HepG2 (cell line): ENCODE measurements at regions not wholly inside any gene's neighbourhood (a gene's known extent, or its start where the extent isn't known, plus 50 kb on each side); places are given as distances from the start of the nearest gene placed in this dataset.

ENCODE experiments used
- ATAC-seq: fragments of 200-7000 bp; cut with Tn5 transposase; 3 replicates; pipeline ENCODE4 v1.9.1; 2020; ENCODE audit warnings: mild to moderate bottlenecking, moderate library complexity
- BruUV-seq: library from RNA; stranded (reverse); fragments of 400-500 nt; replicated peaks from 2 replicates; lab custom pipeline; 2021; lab: Mats Ljungman, UMichigan
- CTCF ChIA-PET: fragments of 300-600 bp; formaldehyde crosslinking; extraction: SDS; loops from one replicate; lab custom pipeline; 2021; ENCODE audit warnings: low total read pairs, inconsistent platforms, low intra/inter-chr PET ratio; lab: Yijun Ruan, JAX
- POLR2A ChIA-PET: fragments of 350-600 bp; sonication (Branson Sonifier 250); formaldehyde crosslinking; loops from one replicate; lab custom pipeline; 2020; ENCODE audit warnings: antibody characterized with exemption, inconsistent platforms; lab: Yijun Ruan, JAX
- DNase-seq: peaks from one replicate; pipeline ENCODE4 v3.0.0-alpha.2; 2015; ENCODE audit warnings: low spot score
- FAIRE-seq: peaks from 3 replicates; lab custom pipeline; 2011; peaks lifted over from hg19 to GRCh38; lab: Jason Lieb, UNC
- H2AFZ ChIP-seq: one replicate; pipeline ENCODE4 v1.6.1; 2011; ENCODE audit warnings: low read length, inconsistent platforms
- H3K27ac ChIP-seq: fragments of 300-600 bp; 3 replicates; pipeline ENCODE4 v1.8.0; 2011; ENCODE audit warnings: mixed run types, mild to moderate bottlenecking, mixed read lengths, low read length, inconsistent platforms; ENCODE audit not compliant: insufficient read depth; ENCODE audit errors: extremely low read length
- H3K27me3 ChIP-seq, 2 experiments: fragments of 200-600 bp in 1 of 2; 2 replicates in 1 of 2; 3 replicates in 1 of 2; pipeline versions ENCODE4 v1.6.0 to v1.8.0; 2011; ENCODE audit warnings: low read length in 2 of 2, mild to moderate bottlenecking in 2 of 2, moderate library complexity in 2 of 2, inconsistent platforms in 1 of 2; ENCODE audit not compliant: insufficient read depth in 2 of 2, control insufficient read depth in 1 of 2
- H3K36me3 ChIP-seq, 2 experiments: fragments of 200-600 bp in 1 of 2; replicated peaks in 1 of 2; 2 replicates in 1 of 2; 3 replicates in 1 of 2; pipeline versions ENCODE4 v1.5.1 to v1.8.0; 2011; ENCODE audit warnings: low read length in 2 of 2, inconsistent platforms in 1 of 2; ENCODE audit not compliant: insufficient read depth in 2 of 2, control insufficient read depth in 1 of 2
- H3K4me1 ChIP-seq: 2 replicates; pipeline ENCODE4 v1.5.1; 2012; ENCODE audit warnings: low read length, inconsistent platforms; ENCODE audit not compliant: insufficient read depth
- H3K4me2 ChIP-seq: 2 replicates; pipeline ENCODE4 v1.6.0; 2011; ENCODE audit warnings: low read depth, low read length, inconsistent platforms
- H3K4me3 ChIP-seq, 3 experiments: fragments of 200-600 bp in 1 of 3; sonication (generic), shearing (Covaris generic) in 1 of 3; replicated peaks in 1 of 3; 2 replicates each; pipeline ENCODE4 v1.5.1; 2011 to 2016; ENCODE audit warnings: low read length in 3 of 3, inconsistent platforms in 2 of 3, low read depth in 2 of 3, mild to moderate bottlenecking in 2 of 3, control low read depth in 1 of 3, mixed read lengths in 1 of 3; ENCODE audit not compliant: insufficient read depth in 1 of 3
- H3K79me2 ChIP-seq: one replicate; pipeline ENCODE4 v1.6.1; 2011; ENCODE audit warnings: low read length, inconsistent platforms; ENCODE audit not compliant: insufficient read depth
- H3K9ac ChIP-seq: 2 replicates; pipeline ENCODE4 v1.6.0; 2011; ENCODE audit warnings: mild to moderate bottlenecking, low read depth, low read length, inconsistent platforms; ENCODE audit not compliant: insufficient read depth
- H3K9me3 ChIP-seq: 2 replicates; pipeline ENCODE4 v1.5.1; 2012; ENCODE audit warnings: mild to moderate bottlenecking, low read length
- H4K20me1 ChIP-seq: 2 replicates; pipeline ENCODE4 v1.6.0; 2011; ENCODE audit warnings: inconsistent platforms, mild to moderate bottlenecking, low read length, moderate library complexity; ENCODE audit not compliant: insufficient read depth
- CBX5 ChIP-seq: sonication (generic); formaldehyde crosslinking; IDR thresholded peaks from 2 replicates; pipeline ENCODE4 v1.4.0; 2020; ENCODE audit warnings: missing genetic modification reagents, borderline replicate concordance
- JUNB ChIP-seq: sonication (generic); formaldehyde crosslinking; IDR thresholded peaks from 2 replicates; pipeline ENCODE4 v1.8.0; 2022; ENCODE audit warnings: missing genetic modification reagents, mild to moderate bottlenecking, borderline replicate concordance
- MTF1 ChIP-seq: sonication (generic); formaldehyde crosslinking; IDR thresholded peaks from 2 replicates; pipeline ENCODE4 v1.5.0; 2020; ENCODE audit warnings: missing genetic modification reagents
- RBM39 ChIP-seq: fragments of 200-400 bp; formaldehyde crosslinking; IDR thresholded peaks from one replicate; pipeline ENCODE4 v1.6.1; 2018; ENCODE audit warnings: antibody characterized with exemption, mild to moderate bottlenecking, low read depth, low read length; ENCODE audit not compliant: poor library complexity, severe bottlenecking
- SRY ChIP-seq: sonication (generic); formaldehyde crosslinking; IDR thresholded peaks from 2 replicates; pipeline ENCODE4 v1.8.0; 2022; ENCODE audit warnings: mild to moderate bottlenecking, missing genetic modification reagents
- TOE1 ChIP-seq: sonication (generic); formaldehyde crosslinking; IDR thresholded peaks from 2 replicates; pipeline ENCODE4 v1.4.0; 2020; ENCODE audit warnings: mild to moderate bottlenecking, missing genetic modification reagents
- TRIM24 ChIP-seq: sonication (generic); formaldehyde crosslinking; IDR thresholded peaks from 2 replicates; pipeline ENCODE4 v1.8.0; 2022; ENCODE audit warnings: mild to moderate bottlenecking, missing genetic modification reagents
- ZKSCAN1 ChIP-seq: fragments of 150-350 bp; IDR thresholded peaks from 2 replicates; pipeline ENCODE4 v1.6.1; 2014; ENCODE audit warnings: low read length
- ZNF160 ChIP-seq: sonication (generic); formaldehyde crosslinking; IDR thresholded peaks from 2 replicates; pipeline ENCODE4 v1.8.0; 2022; ENCODE audit warnings: mild to moderate bottlenecking, inconsistent platforms, missing genetic modification reagents
- ZNF761 ChIP-seq: sonication (generic); formaldehyde crosslinking; conservative IDR thresholded peaks from 2 replicates; pipeline ENCODE4 v1.4.0; 2020; ENCODE audit warnings: mild to moderate bottlenecking, missing genetic modification reagents
- ZNF841 ChIP-seq: sonication (generic); formaldehyde crosslinking; IDR thresholded peaks from 2 replicates; pipeline ENCODE4 v1.8.1; 2023; ENCODE audit warnings: missing genetic modification reagents, borderline replicate concordance
- WGBS: methylation state at CpG from one replicate; pipeline ENCODE4 v1.1.6; 2017; ENCODE audit warnings: low lambda C conversion rate; 5-methylcytosine and 5-hydroxymethylcytosine counted together
- in situ Hi-C: cut with HindIII; loops from 2 replicates; pipeline ENCODE4 v1.10.0; 2017; ENCODE audit warnings: low pct_unique_long_range_greater_than_20kb; ENCODE audit not compliant: extremely low pct_ligation_motif_present
- intact Hi-C: fragments of 100-400 bp; cut with micrococcal nuclease; formaldehyde crosslinking; loops from one replicate; pipeline ENCODE4 v1.10.0; 2022; ENCODE audit not compliant: unreplicated experiment
- TF ChIP-seq, protein P1 (sequence below): sonication (generic); formaldehyde crosslinking; IDR thresholded peaks from 2 replicates; pipeline ENCODE4 v1.8.0; 2022; ENCODE audit warnings: missing genetic modification reagents, mild to moderate bottlenecking, borderline replicate concordance
- TF ChIP-seq, protein P2 (sequence below): IDR thresholded peaks from 2 replicates; pipeline ENCODE4 v1.6.1; 2016; ENCODE audit warnings: missing compliant biosample characterization, missing genetic modification reagents, borderline replicate concordance
- TF ChIP-seq, protein P3 (sequence below): IDR thresholded peaks from 2 replicates; pipeline ENCODE4 v1.6.1; 2016; ENCODE audit warnings: mild to moderate bottlenecking
- TF ChIP-seq, protein P4 (sequence below): sonication (generic); formaldehyde crosslinking; IDR thresholded peaks from 2 replicates; pipeline ENCODE4 v1.8.1; 2023; ENCODE audit warnings: mild to moderate bottlenecking, missing genetic modification reagents

DNA sequence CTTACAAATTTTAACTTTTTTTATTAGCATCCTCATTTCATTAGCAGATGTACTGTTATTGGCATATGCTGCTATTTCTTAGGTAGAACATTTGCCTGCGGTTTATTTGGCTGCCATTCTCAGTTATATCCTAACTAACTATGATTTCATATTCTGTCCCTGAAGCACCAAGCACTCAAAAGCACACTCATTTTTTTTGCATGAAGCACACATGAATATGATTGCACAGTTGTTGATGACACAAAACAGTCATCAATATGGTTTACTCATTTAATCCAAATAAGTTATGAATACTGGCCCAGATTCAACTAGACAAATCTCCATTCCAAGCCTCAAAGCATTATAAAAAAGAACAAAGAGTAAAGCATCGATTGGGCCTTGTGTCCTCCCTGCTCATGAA is 129.4 kb upstream of the CNTNAP5 start:
- ChIA-PET CTCF (no interaction called here), POLR2A (no interaction called here)
- Histone ChIP-seq H3K27ac (no peak overlapping the region), H3K27me3 (no peaks in the 10 kb centered on the region), H3K4me2 (no peak overlapping the region), H3K4me1 (no peaks in the 10 kb centered on the region), H3K9ac (no peak overlapping the region), H3K79me2 (no peaks in the 10 kb centered on the region), H4K20me1 (no peaks in the 10 kb centered on the region), H2AFZ (no peak overlapping the region), H3K4me3 (no peak overlapping the region), H3K9me3 (peaks cover 95% of the 10 kb centered on the region), H3K36me3 (no peaks in the 10 kb centered on the region)
- DNase-seq: no peak
- BruUV-seq: no TSS peak
- TF ChIP-seq, protein P1, sequence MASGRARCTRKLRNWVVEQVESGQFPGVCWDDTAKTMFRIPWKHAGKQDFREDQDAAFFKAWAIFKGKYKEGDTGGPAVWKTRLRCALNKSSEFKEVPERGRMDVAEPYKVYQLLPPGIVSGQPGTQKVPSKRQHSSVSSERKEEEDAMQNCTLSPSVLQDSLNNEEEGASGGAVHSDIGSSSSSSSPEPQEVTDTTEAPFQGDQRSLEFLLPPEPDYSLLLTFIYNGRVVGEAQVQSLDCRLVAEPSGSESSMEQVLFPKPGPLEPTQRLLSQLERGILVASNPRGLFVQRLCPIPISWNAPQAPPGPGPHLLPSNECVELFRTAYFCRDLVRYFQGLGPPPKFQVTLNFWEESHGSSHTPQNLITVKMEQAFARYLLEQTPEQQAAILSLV (CRISPR knock-in tag): no peak
- intact Hi-C loops (no loop called here), in situ Hi-C loops (no loop called here)
- 3% methylated on average over 2 of the region's 2 CpGs for WGBS
- no peak for FAIRE-seq
- ATAC-seq: no peak

DNA sequence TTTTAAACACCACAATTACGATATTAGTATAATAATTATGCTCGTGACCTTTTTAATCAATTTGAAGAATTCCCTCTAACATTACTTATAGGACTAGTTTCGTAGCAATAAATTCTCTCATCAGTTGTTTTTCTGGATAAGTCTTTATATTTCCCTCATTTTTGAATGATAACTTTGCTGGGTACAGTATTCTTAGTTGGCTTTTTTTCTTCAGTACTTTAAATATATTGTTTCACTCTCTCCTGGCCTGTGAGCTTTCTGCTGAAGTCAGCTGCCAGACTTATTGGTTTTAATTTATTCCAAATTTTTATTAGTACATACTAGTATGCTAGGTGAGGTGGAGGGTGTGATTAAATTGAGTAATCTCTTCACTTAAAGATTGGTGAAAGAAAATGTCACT is 123.8 kb upstream of the CNTNAP5 start:
- 0% methylated on average over 3 of the region's 3 CpGs for WGBS
- Histone ChIP-seq H2AFZ (no peak overlapping the region), H3K9ac (no peak overlapping the region), H3K36me3 (no peaks in the 10 kb centered on the region), H3K27ac (no peak overlapping the region), H4K20me1 (no peaks in the 10 kb centered on the region), H3K4me2 (no peak overlapping the region), H3K9me3 (peaks cover 93% of the 10 kb centered on the region), H3K4me3 (no peak overlapping the region), H3K27me3 (no peaks in the 10 kb centered on the region), H3K4me1 (no peaks in the 10 kb centered on the region), H3K79me2 (no peaks in the 10 kb centered on the region)
- DNase-seq (no peak), FAIRE-seq (no peak), ATAC-seq (no peak)
- POLR2A ChIA-PET: no interaction called here
- CTCF ChIA-PET: no interaction called here
- intact Hi-C loops (no loop called here), in situ Hi-C loops (no loop called here)
- no TSS peak for BruUV-seq
- TF ChIP-seq SRY (CRISPR knock-in tag) (no peak), JUNB (CRISPR knock-in tag) (no peak), TRIM24 (no peak), ZNF841 (CRISPR knock-in tag) (no peak), ZNF160 (no peak), ZKSCAN1 (no peak), RBM39 (no peak), TOE1 (CRISPR knock-in tag) (no peak), MTF1 (CRISPR knock-in tag) (no peak), CBX5 (CRISPR knock-in tag) (no peak), ZNF761 (CRISPR knock-in tag) (no peak)
- TF ChIP-seq, protein P2, sequence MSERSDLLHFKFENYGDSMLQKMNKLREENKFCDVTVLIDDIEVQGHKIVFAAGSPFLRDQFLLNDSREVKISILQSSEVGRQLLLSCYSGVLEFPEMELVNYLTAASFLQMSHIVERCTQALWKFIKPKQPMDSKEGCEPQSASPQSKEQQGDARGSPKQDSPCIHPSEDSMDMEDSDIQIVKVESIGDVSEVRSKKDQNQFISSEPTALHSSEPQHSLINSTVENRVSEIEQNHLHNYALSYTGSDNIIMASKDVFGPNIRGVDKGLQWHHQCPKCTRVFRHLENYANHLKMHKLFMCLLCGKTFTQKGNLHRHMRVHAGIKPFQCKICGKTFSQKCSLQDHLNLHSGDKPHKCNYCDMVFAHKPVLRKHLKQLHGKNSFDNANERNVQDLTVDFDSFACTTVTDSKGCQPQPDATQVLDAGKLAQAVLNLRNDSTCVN: no peak
- TF ChIP-seq, protein P3, sequence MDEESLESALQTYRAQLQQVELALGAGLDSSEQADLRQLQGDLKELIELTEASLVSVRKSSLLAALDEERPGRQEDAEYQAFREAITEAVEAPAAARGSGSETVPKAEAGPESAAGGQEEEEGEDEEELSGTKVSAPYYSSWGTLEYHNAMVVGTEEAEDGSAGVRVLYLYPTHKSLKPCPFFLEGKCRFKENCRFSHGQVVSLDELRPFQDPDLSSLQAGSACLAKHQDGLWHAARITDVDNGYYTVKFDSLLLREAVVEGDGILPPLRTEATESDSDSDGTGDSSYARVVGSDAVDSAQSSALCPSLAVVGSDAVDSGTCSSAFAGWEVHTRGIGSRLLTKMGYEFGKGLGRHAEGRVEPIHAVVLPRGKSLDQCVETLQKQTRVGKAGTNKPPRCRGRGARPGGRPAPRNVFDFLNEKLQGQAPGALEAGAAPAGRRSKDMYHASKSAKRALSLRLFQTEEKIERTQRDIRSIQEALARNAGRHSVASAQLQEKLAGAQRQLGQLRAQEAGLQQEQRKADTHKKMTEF (CRISPR knock-in tag): no peak
- TF ChIP-seq, protein P4, sequence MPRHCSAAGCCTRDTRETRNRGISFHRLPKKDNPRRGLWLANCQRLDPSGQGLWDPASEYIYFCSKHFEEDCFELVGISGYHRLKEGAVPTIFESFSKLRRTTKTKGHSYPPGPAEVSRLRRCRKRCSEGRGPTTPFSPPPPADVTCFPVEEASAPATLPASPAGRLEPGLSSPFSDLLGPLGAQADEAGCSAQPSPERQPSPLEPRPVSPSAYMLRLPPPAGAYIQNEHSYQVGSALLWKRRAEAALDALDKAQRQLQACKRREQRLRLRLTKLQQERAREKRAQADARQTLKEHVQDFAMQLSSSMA (CRISPR knock-in tag): no peak
